Esophagus mucosa (tissue), 1 donor: ENCODE measurements at regions not wholly inside any gene's neighbourhood (a gene's known extent, or its start where the extent isn't known, plus 50 kb on each side); places are given as distances from the start of the nearest gene placed in this dataset.
"Not testable (repeated sequence)": the region's sequence is repeated elsewhere in the genome, so short reads cannot be mapped to it uniquely, and the experiment has no call there.

Experiments
- ATAC-seq: fragments of 200-7000 bp; cut with Tn5 transposase; one replicate; pipeline ENCODE4 v1.9.1; 2020
- donor health status: DM: yes; HTN: yes; CAD: no.

GRCh38 chr4:19194672-19195071 lies 1057.0 kb upstream of the SLIT2 start:
- no peak for ATAC-seq

- ATAC-seq: no peak
Measured at GRCh38 chr4:19193274-19193981, 1058.3 kb upstream of the SLIT2 start.

- ATAC-seq: no peak
Measured at GRCh38 chr4:19191979-19192650, 1059.6 kb upstream of the SLIT2 start.

GRCh38 chr4:19187691-19188090 lies 1064.0 kb upstream of the SLIT2 start:
- ATAC-seq: no peak

- no peak for ATAC-seq
Measured at GRCh38 chr4:19187096-19187495, 1064.6 kb upstream of the SLIT2 start.

- ATAC-seq: not testable (repeated sequence)
Measured at GRCh38 chr4:19181631-19182030, 1070.1 kb upstream of the SLIT2 start.

GRCh38 chr4:19178835-19179234 lies 1072.9 kb upstream of the SLIT2 start:
- no peak for ATAC-seq

- no peak for ATAC-seq
Measured at GRCh38 chr4:19177616-19178015, 1074.1 kb upstream of the SLIT2 start.

GRCh38 chr4:19171832-19172231 lies 1079.9 kb upstream of the SLIT2 start:
- ATAC-seq: no peak

- no peak for ATAC-seq
Measured at GRCh38 chr4:19167311-19167710, 1084.4 kb upstream of the SLIT2 start.

GRCh38 chr4:19164334-19164733 lies 1087.4 kb upstream of the SLIT2 start:
- ATAC-seq: no peak

- ATAC-seq: no peak
Measured at GRCh38 chr4:19159874-19160273, 1091.8 kb upstream of the SLIT2 start.

GRCh38 chr4:19158107-19158809 lies 1093.4 kb upstream of the SLIT2 start:
- no peak for ATAC-seq

- ATAC-seq: no peak
Measured at GRCh38 chr4:19156786-19157185, 1094.9 kb upstream of the SLIT2 start.

- no peak for ATAC-seq
Measured at GRCh38 chr4:19155568-19155967, 1096.1 kb upstream of the SLIT2 start.

- not testable (repeated sequence) for ATAC-seq
Measured at GRCh38 chr4:19154267-19154666, 1097.4 kb upstream of the SLIT2 start.

GRCh38 chr4:19152264-19152663 lies 1099.4 kb upstream of the SLIT2 start:
- no peak for ATAC-seq

GRCh38 chr4:19151684-19152083 lies 1100.0 kb upstream of the SLIT2 start:
- ATAC-seq: no peak

GRCh38 chr4:19146038-19146437 lies 1105.7 kb upstream of the SLIT2 start:
- no peak for ATAC-seq

GRCh38 chr4:19135895-19136633 lies 1114.5 kb upstream of the LCORL start:
- no peak for ATAC-seq

GRCh38 chr4:19134685-19135084 lies 1113.1 kb upstream of the LCORL start:
- no peak for ATAC-seq

GRCh38 chr4:19133315-19133714 lies 1111.8 kb upstream of the LCORL start:
- no peak for ATAC-seq

- ATAC-seq: no peak
Measured at GRCh38 chr4:19130866-19131265, 1109.3 kb upstream of the LCORL start.
